Medulla oblongata (tissue), 1 donor: ENCODE measurements at regions not wholly inside any gene's neighbourhood (a gene's known extent, or its start where the extent isn't known, plus 50 kb on each side); places are given as distances from the start of the nearest gene placed in this dataset.

Source experiments
- DNase-seq: peaks from one replicate; pipeline ENCODE4 v3.0.0-alpha.2; 2015; ENCODE audit errors: extremely low spot score

DNA sequence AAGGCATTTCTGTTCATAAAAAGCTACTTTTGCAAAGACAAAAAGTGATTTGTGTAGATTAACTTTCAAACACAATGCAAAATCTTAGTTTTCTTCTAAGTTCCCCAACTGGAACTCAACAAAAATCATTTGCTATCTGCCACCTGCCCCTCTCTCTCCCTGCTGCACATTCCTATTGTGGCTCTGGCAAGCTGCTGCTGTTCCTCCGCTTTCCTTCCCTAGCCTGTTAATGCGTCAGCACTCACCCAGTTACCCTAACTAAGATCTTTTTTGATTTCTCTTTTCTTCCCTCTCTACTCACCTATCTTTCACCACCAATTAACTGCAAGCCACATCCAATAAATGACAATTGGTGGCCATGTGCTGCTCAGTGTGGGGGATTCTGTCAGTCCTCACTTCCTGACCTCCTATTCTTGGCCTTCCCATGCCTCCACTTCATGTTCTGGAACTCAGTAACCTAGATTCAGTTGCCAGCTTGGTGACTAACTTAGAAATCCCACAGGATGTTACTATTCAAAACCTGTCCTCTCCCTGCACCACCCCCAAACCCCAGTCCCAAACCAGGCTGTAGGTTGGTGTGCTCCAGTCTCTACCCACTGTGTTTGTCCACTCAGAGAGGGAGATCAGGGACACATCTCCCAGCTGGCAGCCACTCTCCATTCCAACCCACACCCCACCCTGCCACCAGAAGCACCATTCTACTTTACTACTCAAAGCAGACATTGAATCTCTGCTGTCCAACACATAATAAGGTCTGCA, 140.2 kb upstream of the CTTNBP2 start:
- no peak for DNase-seq

DNA sequence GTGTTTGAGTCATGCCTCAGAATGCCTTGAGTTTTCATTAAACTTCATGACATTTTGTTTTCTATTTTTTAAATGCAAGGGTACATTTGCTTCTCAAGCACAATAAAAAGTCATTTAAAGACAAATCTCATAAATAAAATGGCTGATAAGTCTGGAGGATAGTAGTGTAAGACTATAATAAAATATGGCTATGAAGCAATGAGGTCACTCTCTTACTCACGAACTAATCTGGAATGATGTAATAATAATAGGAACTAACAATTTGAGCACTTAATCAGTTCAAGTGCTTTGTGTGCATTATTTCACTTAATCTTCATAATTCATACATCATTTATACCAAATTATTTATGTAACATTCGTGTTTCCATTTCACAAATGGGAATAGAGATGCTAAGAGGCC, 149.3 kb upstream of the CTTNBP2 start:
- DNase-seq = no peak

DNA sequence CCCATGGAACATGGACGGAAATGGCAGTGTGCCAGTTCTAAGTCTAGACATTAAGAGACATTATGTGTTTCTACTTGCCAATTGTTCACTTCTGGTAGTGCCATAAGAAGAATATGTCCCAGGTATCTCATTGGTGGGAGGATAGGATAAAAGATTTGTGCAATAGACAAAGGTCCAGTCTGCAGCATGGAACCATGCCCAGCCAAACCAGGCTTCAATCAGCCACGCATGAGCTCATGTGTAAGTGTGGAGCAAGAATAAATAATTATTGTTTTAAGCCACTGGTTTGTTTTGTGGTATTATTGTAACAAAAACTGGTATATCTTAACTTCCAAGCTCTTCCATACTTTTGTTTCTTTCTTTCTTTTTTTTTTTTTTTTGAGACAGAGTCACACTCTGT, 153.6 kb upstream of the CTTNBP2 start:
- DNase-seq = no peak

DNA sequence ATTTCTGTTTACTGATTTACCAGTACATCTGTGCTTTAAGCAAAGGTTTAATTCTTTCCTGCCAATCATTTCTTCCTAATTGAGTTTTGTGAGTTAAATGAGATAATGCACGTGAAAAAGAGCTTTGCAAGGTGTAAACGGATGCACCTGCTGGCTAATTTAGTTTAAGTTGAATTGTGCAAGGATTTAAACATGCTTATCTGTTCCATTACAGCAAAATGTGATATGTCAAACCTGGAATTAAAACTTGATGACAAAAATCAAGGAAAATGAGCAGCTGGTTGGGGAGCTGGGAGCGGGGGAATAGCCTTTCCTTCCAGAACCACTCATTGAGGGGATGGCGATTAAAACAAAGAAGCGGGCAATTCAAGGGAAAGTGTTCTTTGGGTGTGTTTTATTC, 155.0 kb upstream of the CTTNBP2 start:
- no peak for DNase-seq

DNA sequence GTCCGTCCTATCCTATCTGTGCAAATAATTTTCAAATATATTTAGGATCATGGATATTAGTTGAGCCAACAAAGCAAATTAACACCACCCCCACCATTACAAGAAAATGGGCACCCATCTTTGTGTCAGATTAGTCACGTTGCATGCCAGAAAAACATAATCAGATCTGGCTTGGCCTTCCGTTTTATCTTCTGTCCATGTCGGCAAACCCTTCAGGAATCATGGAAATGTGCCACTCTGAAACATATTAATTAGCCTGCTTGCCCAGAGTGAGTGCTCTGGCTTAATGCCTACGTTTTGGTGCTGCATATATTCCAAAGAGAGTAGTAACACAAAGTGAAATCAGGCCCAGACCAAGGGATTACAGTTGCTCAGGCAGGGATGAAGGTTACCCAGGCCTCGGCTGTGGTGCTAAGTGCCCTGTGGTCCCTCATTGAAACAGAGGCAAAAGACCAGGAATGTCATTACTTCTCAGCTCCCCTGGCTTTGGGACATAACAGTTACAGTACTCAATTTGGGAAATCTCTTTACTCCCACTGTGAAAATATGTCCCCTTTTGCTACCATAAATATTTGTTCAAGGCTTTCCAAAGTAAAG, 154.0 kb upstream of the LSM8 start:
- no peak for DNase-seq

DNA sequence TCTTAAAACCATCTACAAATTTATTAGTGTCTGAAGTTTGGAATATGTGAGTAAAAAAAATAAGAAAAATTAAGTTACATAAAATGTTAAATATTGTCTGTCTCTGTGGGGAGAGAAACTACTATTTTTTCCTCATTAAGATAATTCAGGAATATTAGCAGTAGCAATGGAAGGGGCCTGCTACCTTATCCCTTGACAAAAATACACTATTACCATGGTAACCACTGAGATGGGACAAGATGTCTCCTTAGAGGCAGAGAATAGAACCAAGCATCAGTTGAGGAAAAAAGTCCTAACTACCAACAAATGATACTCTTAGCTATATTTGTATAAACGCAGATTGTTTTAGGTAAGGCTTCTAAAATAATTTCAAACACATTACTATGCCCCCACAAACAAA, 150.7 kb upstream of the LSM8 start:
- no peak for DNase-seq

DNA sequence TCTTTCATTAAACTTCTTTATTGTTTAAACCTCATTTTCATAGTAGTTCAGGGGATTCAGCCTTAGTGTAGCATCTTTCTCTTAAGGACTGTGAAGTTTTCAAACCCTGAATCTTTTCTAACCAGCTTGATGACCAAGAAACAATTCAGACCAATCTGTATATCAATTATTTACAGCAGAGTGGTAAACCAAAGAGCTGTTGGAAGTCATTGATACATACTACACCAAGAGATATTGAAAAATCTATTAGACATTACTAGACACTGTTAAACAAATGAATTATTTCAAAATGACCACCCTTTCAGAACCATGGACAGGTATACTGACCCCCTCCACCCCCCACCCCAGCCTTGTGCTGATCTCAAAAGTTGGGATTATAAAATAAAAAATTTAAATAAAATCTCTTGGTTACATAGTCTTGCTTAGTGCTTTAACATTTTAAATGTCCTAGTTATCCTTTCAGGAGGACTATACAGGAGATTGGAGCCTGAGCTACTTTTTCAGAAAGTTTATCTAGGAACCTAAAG, 143.9 kb upstream of the LSM8 start:
- no peak for DNase-seq

DNA sequence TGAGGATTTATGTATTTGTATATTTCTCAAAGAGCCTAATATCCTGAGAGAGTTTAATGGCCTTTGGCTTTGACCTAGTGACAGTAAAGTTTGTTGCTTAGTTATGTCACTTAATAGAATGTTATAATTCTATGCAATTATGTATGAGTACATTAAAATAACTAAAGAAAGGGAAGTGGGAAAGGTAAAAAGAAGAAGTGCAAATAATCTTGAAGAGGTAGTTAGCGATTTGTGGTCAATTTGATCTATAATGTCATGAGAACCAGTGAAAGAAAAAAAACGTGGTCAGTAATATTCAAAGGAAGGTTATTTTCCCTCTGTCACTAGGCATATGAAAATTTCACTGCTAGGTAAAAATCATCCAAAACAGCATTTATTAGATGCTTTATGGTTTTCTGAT, 143.4 kb upstream of the LSM8 start:
- no peak for DNase-seq

DNA sequence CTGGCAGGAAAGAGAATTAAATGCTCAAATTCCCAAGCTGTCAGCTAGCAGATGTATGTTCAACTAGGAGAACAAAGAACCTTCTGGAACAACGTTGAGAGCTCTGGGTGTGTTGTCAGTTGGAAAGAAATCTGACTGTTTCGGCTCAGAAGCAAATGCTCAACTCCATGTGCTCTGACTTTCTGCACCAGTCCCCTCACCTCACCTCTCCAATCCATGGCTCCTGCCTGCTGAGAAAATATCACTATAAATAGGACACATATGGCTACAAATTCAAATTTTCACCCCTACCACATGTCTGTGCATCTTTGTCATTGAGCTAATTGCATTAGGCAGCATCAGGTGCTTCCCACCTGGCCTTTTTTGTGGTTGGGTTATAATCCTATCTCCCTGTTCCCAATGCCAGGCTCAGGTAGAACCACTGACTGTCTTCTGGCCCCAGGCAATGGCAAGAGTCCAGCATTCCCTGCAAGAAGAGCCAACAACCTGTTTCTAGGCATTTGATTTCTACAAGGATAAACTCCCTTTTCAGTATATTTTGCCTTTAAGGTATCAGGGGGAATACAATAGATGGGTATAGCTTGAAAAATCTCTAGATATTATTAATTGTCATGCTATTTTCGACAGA, 142.6 kb upstream of the LSM8 start:
- DNase-seq = no peak

DNA sequence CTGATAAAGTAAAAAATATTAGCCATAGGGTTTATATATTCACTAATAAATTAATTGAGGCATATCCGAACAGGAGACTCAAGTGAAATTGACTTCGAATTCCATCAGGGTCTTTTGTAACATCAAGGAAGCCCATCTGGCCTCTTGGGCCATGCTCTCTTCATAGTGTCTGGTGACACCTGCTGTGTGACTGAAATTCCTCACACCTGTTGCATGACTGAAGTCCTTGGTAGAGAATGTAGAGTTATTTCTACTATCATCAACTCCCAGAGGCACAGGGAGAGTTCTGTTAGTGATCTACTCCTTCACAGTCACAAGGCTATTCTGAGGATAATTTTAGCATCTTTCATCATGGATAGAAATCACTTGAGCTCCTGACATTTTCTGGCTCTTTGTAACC, 138.3 kb upstream of the LSM8 start:
- DNase-seq = no peak

DNA sequence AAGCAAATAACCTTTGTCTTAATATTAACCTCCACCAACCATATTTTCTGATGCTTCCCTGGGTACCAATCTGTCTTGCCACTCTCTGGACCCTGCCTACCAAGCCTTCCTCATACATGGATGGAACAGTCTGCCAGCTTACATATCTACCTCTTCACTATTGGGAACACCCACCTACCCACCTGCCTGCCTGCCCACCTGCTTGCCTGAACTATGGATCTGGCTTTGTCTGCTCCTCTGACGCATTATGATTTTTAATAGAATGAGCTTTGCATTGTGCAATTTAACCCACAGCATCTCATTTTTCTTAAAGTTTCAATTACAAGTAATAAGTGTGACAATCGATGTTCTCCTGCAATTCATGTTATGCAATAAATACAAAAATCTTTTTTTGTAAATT, 137.9 kb upstream of the LSM8 start:
- DNase-seq = no peak

DNA sequence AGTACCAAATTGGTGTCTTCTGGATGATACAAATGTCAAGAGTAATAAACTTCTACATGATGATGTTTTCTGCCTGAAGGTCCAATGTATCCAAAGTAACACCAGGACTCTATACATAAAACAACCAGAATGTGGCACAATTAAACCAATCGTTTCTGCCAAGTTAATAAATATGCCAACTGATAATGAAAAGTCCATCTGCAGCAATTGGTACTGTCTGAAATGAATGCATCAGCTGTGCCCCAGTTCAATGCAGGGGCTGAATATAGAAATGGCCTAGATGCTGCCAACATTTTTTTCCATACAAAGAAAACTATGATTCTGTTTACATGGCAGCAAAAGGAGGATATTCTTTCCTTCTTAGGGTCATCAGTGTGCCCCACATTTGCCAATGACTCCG, 137.2 kb upstream of the LSM8 start:
- DNase-seq = no peak

DNA sequence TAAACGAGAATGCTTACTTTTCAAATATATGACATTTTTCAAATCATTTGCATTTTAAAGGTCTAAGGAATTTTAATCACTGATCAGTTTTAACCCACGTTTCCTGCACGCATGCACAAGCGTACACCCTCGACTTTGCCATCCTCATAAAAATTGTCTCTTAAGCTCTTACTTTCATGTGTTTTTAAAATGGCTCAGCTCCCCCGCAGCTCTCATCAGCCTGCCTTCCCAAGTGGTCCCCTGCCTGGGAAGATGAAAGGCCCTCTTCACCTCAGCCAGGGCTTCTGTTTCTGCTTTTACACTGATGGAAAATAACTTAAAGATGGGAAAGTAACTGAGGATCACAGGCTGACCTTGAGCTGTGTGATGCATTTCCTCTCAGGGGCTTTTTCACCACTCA, 131.6 kb upstream of the LSM8 start:
- no peak for DNase-seq

DNA sequence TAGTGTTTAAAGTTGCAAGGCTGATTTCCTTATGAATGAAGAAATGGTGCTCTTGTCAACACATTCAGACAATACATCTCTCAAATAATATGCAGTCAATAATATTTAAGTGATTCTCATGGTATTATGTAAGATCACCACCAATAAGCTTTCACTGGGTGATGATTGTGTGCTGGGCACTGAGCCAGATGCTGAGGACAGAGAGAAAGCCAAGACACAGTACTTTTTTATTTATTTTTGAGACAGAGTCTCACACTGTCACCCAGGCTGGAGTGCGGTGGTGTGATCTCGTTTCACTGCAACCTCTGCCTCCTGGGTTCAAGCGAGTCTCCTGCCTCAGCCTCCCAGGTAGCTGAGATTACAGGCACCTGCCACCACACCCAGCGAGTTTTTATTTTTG, 130.6 kb upstream of the LSM8 start:
- DNase-seq = peak; percentile 12

DNA sequence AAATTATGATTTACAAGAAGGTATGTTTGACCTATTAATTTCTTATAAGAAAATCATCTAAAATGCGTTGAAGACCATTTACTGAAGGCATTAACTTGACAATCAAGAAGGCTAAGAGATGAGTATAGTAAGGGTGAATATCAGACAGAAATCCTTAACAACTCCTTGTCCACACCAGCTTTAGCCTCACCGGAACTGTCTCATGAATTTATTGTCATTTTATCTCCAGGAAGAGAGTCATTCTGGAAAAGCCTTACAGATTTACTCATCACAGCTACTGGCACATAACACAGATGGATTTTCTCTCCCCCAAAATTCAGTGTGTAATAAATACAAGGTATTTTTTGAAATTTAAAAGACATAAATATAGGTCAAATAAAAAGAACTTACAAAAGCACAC, 129.4 kb upstream of the LSM8 start:
- no peak for DNase-seq

DNA sequence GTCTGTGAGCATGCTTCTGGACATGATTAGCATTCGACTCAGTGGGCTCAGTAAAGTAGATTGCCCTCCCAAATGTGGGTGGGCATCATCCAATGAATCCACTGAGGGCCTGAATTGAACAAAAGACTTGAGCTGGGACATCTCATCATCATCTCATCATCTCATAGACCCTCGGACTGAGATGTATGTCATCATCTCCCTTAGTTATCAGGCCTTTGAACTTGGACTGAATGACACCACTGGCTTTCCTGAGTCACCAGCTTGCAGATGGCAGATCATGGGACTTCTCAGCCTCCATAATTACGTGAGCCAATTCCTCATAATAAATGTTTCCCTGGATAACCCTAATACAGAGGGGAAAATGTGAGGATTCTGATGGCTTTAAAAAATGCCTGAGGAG, 128.3 kb upstream of the LSM8 start:
- no peak for DNase-seq

DNA sequence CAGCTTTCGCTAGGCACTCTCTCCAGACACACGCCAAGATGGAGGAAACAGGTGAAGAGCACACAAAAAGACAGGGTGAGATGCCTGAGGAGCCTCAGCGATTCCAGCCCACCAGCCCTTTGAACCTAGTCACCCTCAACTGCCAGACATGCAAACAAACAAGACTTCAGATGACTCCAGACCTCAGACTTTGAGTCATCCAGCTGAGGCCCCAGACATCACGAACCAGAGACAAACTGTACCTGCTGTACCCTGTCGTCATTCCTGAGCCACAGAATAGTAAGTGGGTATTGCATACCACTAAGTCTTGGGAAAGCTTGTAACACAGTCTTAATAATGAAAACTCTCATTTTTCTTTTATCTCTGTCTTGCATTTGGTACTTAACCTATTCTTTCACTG, 126.6 kb upstream of the LSM8 start:
- no peak for DNase-seq

DNA sequence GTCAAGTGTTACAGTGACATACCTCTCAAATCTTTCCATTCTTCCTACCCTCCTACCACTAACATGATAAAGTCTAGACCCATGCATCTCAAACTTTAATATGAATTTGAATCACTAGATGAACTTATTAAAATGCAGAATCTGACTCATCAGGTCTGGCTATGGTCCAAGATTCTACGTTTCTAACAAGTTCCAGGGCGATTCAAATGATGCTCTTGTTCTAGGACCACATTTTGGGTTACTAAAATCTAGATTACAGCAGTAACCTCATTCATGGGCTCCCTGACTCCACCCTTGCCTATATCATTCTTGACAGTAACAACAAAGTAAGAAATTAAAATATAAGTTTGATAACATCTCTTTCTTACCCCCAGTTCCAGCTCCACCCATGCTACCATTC, 124.8 kb upstream of the LSM8 start:
- no peak for DNase-seq

DNA sequence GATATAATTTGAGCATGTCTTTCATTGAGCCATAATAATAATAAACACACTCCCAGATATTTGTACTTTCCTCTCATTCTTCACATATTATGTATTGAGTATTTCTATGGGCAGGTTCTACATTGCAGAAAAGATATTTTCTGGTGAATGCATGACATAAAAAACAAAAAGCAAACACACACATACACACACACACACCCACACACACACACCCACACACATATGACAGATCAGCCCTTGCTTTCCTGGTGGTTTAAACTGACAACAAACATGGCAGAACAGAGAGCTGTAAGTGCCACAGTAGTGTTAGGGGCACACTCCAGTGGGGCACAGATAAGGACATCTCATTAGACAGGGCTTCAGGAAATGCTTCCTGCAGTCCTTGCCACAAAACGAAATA, 123.3 kb upstream of the LSM8 start:
- no peak for DNase-seq

DNA sequence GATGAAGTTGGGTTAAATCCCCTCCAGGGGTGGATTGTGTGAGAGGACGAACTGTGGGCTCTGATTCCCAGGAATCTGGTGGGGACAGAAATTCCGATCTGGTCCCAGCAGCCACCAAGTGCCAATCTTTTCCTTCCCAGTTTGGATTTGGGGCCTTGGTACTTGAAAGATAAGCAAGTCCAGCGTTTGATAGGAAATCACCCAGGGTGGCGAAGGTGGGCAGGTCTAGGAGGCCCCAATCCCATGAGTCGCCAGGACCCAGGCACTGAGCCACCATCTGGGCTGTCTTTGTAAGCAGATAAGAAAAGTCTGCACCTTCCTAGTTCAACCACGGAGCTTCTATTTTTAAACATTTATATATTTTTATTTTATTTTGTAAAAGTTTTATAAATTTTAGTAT, 122.6 kb upstream of the LSM8 start:
- DNase-seq = no peak

DNA sequence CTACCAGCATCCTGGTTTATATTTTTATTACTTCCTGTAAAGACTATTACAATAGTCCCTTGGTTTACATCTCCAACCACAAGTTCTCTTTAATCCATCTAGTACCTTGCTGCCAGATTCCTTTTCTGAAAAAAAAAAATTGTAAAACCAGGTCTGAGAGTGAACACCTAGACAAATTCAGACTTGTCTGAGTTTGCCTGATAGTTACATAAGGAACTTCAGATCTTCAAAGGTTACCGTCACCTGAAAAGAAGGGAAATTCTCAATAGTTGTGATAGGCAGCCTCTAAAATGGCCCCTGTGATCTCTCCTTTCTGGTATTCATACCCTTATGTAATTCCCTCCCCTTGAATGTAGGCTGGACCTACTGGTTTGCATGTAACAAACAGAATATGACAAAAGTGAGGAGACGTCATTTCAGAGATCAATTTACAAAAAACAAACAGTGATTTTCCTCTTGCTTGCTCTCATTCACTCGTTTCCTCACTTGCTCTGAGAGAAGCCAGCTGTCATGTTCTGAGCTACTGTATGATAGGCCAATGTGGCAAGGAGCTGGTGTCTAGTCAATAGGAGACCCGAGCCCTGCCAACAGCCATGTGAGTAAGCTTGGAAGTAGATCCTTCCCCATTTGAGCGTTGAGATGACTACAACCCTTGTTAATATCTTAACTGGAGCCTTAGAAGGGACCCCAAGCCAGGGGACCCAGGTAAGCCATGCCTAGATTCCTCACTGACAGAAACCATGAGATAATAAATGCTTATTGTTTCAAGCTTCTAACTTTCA, 110.9 kb upstream of the LSM8 start:
- DNase-seq = no peak

DNA sequence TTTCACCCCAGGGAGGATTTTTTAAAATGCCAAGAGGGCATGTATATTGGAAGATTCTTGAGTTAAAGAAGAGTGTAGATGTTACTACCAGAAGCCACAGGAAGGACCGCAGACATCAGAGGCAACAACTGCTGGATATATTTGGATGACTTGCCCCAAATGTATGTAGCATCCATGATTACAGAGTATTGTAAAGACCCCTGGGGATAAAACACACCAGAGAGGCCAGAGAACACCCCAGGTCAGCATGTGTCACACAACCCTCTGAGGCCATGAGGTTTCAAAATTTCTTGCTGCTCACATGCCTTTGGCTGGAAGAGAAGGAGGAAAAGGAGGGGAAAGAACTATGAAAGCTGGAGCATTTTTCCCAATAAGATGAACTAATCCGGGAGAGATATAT, 108.0 kb upstream of the LSM8 start:
- DNase-seq = no peak

DNA sequence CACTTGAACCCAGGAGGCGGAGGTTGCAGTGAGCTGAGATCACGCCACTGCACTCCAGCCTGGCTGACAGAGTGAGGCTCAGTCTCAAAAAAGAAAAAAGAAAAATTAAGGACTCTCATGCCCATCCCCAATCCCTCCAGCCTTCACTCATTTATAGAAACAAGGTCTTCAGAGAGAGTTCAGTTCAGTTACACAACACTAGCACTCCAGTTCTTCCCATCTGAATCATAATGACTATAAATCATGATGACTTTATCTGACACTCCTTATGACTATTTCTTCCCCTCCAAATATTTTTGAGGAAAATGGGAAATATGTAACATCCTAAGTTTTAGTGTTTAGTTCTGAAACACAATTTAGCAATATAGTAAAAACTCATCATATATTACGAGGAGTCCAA, 107.4 kb upstream of the LSM8 start:
- no peak for DNase-seq
